ENCODE measurements at regions not wholly inside any gene's neighbourhood (a gene's known extent, or its start where the extent isn't known, plus 50 kb on each side); places are given as distances from the start of the nearest gene placed in this dataset.

DNA sequence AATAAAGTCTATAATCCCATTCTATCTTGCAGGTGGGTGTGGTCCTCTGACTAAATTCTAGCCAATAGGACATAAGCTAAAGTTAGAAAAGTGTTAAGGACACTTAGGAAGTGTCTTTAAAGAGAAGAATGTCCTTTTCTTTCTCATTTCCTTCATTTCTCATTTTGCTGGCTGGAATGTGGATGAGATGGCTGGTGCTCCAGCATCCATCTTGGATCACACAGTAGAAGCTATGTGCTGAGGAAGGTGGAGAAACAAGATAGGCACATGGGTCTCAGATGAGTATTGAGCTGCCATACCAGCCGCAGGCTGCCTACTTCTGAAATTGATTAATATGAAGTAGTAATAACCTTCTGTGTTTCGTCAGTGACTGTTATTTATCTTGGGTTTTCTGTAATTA is 289.0 kb downstream of the LRFN2 start:
- H3K4me3 ChIP-seq (ENCODE audit: low read length) = no peak overlapping the region
- TF ChIP-seq, protein P1, sequence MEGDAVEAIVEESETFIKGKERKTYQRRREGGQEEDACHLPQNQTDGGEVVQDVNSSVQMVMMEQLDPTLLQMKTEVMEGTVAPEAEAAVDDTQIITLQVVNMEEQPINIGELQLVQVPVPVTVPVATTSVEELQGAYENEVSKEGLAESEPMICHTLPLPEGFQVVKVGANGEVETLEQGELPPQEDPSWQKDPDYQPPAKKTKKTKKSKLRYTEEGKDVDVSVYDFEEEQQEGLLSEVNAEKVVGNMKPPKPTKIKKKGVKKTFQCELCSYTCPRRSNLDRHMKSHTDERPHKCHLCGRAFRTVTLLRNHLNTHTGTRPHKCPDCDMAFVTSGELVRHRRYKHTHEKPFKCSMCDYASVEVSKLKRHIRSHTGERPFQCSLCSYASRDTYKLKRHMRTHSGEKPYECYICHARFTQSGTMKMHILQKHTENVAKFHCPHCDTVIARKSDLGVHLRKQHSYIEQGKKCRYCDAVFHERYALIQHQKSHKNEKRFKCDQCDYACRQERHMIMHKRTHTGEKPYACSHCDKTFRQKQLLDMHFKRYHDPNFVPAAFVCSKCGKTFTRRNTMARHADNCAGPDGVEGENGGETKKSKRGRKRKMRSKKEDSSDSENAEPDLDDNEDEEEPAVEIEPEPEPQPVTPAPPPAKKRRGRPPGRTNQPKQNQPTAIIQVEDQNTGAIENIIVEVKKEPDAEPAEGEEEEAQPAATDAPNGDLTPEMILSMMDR (conservative IDR thresholded peaks at IDR 0.05; ENCODE audit: low read depth, low read length) = no peak
- no peak for DNase-seq (ENCODE audit: low read depth)

DNA sequence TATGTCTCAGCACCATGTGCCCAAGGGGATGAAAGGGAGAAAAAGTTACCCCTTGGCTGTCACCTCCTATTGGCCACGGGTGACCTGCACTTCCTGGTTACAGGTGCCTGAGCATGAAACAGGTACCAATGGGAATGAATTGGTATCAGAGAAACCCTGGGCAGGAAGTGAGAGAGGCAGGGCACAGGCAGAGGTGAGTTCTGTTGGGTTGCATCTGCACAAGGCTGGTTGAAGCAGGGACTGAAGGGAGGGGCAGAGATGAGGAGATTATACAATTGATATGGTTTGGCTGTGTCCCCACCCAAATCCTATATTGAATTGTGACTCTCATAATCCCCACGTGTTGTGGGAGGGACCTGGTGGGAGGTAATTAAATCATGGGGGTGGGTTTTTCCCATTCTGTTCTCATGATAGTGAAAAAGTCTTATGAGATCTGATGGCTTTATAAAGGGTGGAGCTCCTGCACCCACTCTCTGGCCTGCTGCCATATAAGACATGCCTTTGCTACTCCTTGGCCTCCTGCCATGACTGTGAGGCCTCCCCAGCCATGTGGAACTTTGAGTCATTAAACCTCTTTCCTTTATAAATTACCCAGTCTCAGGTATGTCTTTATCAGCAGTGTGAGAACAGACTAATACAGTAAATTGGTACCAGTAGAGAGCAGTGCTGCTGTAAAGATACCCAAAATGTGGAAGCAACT is 291.8 kb downstream of the LRFN2 start:
- DNase-seq (ENCODE audit: low read depth) = no peak
- TF ChIP-seq, protein P1 (conservative IDR thresholded peaks at IDR 0.05; ENCODE audit: low read depth, low read length) = no peak
- no peak overlapping the region for H3K4me3 ChIP-seq (ENCODE audit: low read length)

DNA sequence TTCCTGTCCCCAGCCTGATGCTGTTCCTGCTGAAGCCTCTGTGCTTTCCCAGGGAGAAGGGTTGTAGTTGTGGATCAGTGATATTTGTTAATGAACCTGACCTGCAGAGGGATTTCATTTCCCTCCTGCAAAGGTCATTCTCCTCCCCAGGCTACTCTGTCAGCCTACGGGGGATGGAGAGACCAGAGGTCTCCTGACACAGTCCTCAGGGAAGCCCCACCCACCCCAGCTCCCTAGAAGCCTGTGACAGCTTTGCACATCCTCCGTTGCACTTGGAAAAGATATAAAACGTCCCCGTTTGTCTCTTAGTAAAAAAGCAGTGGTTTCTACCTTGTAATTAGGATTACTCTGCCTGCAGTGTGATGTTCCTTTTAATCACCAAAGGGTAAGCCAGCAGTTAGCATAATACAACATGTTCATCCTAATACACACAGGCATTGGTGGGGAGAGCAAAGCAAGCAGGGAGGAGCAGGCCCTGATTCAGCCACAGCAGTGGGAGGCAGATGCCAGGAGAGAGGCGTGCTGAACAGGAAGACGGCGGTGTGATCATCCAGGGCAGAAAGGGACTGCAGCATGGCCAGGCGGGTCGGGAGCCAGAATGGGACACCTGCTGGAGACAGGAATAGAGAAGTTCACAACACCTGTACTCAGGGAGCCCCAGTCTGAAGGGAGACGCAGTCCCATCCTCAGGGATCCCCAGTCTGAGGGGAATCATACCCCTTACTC is 293.5 kb downstream of the LRFN2 start:
- DNase-seq (ENCODE audit: low read depth) = no peak
- TF ChIP-seq, protein P1 (conservative IDR thresholded peaks at IDR 0.05; ENCODE audit: low read depth, low read length) = no peak
- H3K4me3 ChIP-seq (ENCODE audit: low read length) = no peak overlapping the region

DNA sequence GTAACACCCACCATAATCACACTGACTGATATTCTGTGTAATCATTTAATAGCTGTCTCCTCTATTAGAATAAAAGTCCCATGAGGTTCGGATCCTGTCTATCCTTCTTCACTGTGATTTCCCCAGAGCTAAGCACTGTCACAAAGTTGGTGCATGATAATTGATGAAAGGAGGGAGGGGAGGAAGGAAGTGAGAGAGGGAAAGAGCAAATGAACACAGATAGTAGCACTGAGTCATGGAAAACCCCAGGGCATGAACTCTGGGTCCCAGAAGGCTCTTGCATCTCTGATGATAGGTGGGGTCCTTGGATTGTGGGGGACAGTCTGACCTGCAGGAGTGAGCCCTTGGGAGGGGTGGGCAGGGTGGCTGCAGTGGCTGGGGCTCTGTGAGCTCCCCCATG is 294.1 kb downstream of the LRFN2 start:
- H3K4me3 ChIP-seq (ENCODE audit: low read length) = no peak overlapping the region
- TF ChIP-seq, protein P1 (conservative IDR thresholded peaks at IDR 0.05; ENCODE audit: low read depth, low read length) = no peak
- DNase-seq (ENCODE audit: low read depth) = no peak

DNA sequence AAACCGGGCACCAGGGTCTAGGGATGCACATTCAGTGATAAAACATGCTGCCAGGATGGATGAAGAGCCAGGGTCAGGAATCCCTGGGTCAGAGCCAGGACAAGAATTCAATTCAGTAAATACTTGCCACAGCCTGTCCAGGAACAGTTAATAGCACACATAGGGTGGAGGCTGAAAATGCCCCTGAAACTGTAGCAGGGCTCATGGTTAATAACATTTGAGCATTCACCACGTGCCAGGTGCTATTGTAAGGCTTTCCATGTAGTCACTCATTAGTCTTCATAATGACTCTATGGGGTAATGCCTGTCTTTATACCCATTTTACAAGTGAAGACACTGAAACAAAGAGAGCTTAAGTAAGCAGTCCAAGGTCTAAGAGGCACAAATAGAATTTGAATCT is 296.3 kb downstream of the LRFN2 start:
- no peak overlapping the region for H3K4me3 ChIP-seq (ENCODE audit: low read length)
- TF ChIP-seq, protein P1 (conservative IDR thresholded peaks at IDR 0.05; ENCODE audit: low read depth, low read length) = no peak
- no peak for DNase-seq (ENCODE audit: low read depth)

DNA sequence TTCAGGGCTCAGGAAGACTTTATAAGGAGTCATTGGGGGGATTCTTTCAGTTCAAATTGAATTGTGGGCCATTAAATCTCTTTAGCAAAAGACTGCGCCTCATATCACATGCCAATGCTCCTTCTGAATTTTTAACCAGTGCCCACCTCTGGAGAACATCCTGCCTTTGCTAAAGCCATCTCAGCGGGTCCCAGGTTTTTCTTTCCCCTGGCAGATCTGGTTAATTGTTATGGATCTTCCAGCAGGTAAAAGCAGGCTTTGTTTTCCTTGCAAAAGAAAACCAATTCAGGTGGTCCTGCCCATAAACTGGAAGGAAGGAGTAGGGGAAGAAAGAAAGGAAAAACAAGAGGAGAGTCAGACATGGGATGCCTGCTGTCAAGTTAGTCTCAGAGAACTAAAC is 298.2 kb downstream of the LRFN2 start:
- TF ChIP-seq, protein P1 (conservative IDR thresholded peaks at IDR 0.05; ENCODE audit: low read depth, low read length) = no peak
- no peak for DNase-seq (ENCODE audit: low read depth)
- H3K4me3 ChIP-seq (ENCODE audit: low read length) = no peak overlapping the region
